Activated CD4-positive, CD25-positive, alpha-beta regulatory T cell (primary cell): ENCODE measurements at regions not wholly inside any gene's neighbourhood (a gene's known extent, or its start where the extent isn't known, plus 50 kb on each side); places are given as distances from the start of the nearest gene placed in this dataset.

Experiments
- DNase-seq, 4 experiments: peaks; one replicate each; lab custom pipeline; 2025; lab: John Stamatoyannopoulos, UW

GRCh38 chr14:106820119-106820518 lies 1293.7 kb downstream of the TMEM121 start:
- no peak for DNase-seq

GRCh38 chr14:106821119-106821518 lies 1294.7 kb downstream of the TMEM121 start:
- no peak for DNase-seq

- no peak for DNase-seq
Observed at GRCh38 chr14:106822905-106823304, 1296.5 kb downstream of the TMEM121 start.

GRCh38 chr14:106823552-106823951 lies 1297.2 kb downstream of the TMEM121 start:
- DNase-seq: no peak

- no peak for DNase-seq
Observed at GRCh38 chr14:106826833-106827369, 1300.5 kb downstream of the TMEM121 start.

GRCh38 chr14:106831322-106831720 lies 1304.9 kb downstream of the TMEM121 start:
- peak in 1 of 4 experiments; percentile 28 for DNase-seq

GRCh38 chr14:106837870-106838269 lies 1311.5 kb downstream of the TMEM121 start:
- no peak for DNase-seq

GRCh38 chr14:106838991-106839769 lies 1312.8 kb downstream of the TMEM121 start:
- DNase-seq: no peak

- DNase-seq: no peak
Observed at GRCh38 chr14:106840258-106840657, 1313.9 kb downstream of the TMEM121 start.

- no peak for DNase-seq
Observed at GRCh38 chr14:106840991-106841390, 1314.6 kb downstream of the TMEM121 start.

- DNase-seq: no peak
Observed at GRCh38 chr14:106841701-106842100, 1315.3 kb downstream of the TMEM121 start.

- DNase-seq: no peak
Observed at GRCh38 chr14:106842687-106843086, 1316.3 kb downstream of the TMEM121 start.

GRCh38 chr14:106843386-106843785 lies 1317.0 kb downstream of the TMEM121 start:
- DNase-seq: no peak

- DNase-seq: no peak
Observed at GRCh38 chr14:106843951-106844483, 1317.6 kb downstream of the TMEM121 start.

GRCh38 chr14:106844608-106845285 lies 1318.4 kb downstream of the TMEM121 start:
- DNase-seq: peak in 3 of 4 experiments; percentile 24 to 56 (median 45)

GRCh38 chr14:106845286-106846087 lies 1319.1 kb downstream of the TMEM121 start:
- peak in 1 of 4 experiments; percentile 19 for DNase-seq

GRCh38 chr14:106846218-106846617 lies 1319.8 kb downstream of the TMEM121 start:
- no peak for DNase-seq

GRCh38 chr14:106848330-106849121 lies 1322.1 kb downstream of the TMEM121 start:
- no peak for DNase-seq

- no peak for DNase-seq
Observed at GRCh38 chr14:106850913-106851825, 1324.8 kb downstream of the TMEM121 start.
